Sigmoid colon (tissue), 3 donors: ENCODE measurements at regions not wholly inside any gene's neighbourhood (a gene's known extent, or its start where the extent isn't known, plus 50 kb on each side); places are given as distances from the start of the nearest gene placed in this dataset.

Experiments
- POLR2A ChIP-seq, 2 donors: fragments of 450-650 bp; IDR thresholded peaks; one replicate each; pipeline ENCODE4 v1.6.1; 2016; ENCODE audit warnings: antibody characterized with exemption in 2 of 2, mild to moderate bottlenecking in 2 of 2, moderate library complexity in 2 of 2
- TF ChIP-seq, protein P1 (sequence below), 4 experiments: fragments of 450-650 bp in 3 of 4; fragments of 200-600 bp in 1 of 4; IDR thresholded peaks; one replicate each; pipeline ENCODE4 v1.5.1; 2016 to 2019; ENCODE audit warnings: antibody characterized with exemption in 4 of 4, mild to moderate bottlenecking in 3 of 4, moderate library complexity in 2 of 4

DNA sequence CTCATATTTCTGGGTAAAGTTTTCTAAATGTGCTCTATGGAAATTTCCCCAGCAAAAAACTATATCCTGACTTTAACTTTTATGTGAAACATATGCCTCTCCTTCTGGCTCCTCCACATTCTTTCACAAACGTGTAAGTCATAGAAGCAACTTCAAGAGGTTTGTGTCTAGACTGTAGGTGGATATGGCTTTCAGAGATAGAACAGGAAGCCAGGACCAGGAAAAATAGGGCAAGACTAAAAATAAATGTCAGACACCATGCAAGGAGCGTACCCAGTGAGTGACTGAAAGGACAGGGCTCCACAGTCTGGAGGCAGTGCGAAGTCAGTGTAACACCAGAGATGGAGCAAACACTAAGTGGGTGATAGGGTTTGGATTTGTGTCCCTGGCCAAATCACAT is 240.7 kb downstream of the COX7C start:
- TF ChIP-seq, protein P1, sequence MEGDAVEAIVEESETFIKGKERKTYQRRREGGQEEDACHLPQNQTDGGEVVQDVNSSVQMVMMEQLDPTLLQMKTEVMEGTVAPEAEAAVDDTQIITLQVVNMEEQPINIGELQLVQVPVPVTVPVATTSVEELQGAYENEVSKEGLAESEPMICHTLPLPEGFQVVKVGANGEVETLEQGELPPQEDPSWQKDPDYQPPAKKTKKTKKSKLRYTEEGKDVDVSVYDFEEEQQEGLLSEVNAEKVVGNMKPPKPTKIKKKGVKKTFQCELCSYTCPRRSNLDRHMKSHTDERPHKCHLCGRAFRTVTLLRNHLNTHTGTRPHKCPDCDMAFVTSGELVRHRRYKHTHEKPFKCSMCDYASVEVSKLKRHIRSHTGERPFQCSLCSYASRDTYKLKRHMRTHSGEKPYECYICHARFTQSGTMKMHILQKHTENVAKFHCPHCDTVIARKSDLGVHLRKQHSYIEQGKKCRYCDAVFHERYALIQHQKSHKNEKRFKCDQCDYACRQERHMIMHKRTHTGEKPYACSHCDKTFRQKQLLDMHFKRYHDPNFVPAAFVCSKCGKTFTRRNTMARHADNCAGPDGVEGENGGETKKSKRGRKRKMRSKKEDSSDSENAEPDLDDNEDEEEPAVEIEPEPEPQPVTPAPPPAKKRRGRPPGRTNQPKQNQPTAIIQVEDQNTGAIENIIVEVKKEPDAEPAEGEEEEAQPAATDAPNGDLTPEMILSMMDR (IDR thresholded peaks at IDR 0.05), result no peak
- TF ChIP-seq POLR2A (IDR thresholded peaks at IDR 0.05), result no peak
